GM18951 (cell line): ENCODE measurements at regions not wholly inside any gene's neighbourhood (a gene's known extent, or its start where the extent isn't known, plus 50 kb on each side); places are given as distances from the start of the nearest gene placed in this dataset.

Experiments
- POLR2A ChIP-seq: IDR thresholded peaks from 4 replicates; pipeline ENCODE4 v1.6.1; 2011; ENCODE audit warnings: mild to moderate bottlenecking; ENCODE audit not compliant: insufficient read length, insufficient read depth; ENCODE audit errors: extremely low read depth
- in situ Hi-C: fragments of 300-500 bp; cut with MboI; formaldehyde crosslinking; loops from one replicate; pipeline ENCODE4 v1.12.0; 2022; ENCODE audit warnings: low sequenced_read_pairs, mixed read lengths, inconsistent platforms; ENCODE audit not compliant: unreplicated experiment

- in situ Hi-C loops = no loop called here
These were observed 104.9 kb downstream of the AXIN2 start for GRCh38 chr17:65456368-65457151.

DNA sequence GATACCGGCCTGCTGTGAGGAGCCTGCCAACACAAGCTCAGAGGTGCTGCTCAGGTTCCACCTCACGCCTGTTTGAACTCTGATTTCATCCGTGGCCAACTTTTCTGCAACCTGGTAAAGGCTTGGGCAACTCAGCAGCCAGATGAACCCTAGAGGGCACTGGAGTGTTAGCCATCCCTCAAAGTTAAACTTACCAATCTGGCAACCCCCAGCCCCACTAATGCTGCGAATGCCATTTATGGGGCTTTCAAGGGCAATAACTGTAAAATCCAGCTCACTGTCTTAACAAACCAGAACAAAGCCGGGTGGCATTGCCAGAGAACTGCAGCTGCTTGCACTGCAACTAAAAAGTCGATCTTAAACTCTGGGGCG lies 105.5 kb downstream of the AXIN2 start:
- in situ Hi-C loops = no loop called here

More at GRCh38 chr17:65456368-65457151, 104.9 kb downstream of the AXIN2 start:
- TF ChIP-seq POLR2A = no peak

GRCh38 chr17:65455154-65455971 lies 106.1 kb downstream of the AXIN2 start:
- TF ChIP-seq POLR2A = no peak
- in situ Hi-C loops = no loop called here

More for the DNA sequence above, 105.5 kb downstream of the AXIN2 start:
- no peak for TF ChIP-seq POLR2A

- no peak for TF ChIP-seq POLR2A
- in situ Hi-C loops = no loop called here
These were observed 108.1 kb downstream of the AXIN2 start for GRCh38 chr17:65453204-65453931.

- TF ChIP-seq POLR2A = no peak
- in situ Hi-C loops = no loop called here
These were observed 112.0 kb downstream of the AXIN2 start for GRCh38 chr17:65449495-65449894.

- TF ChIP-seq POLR2A = no peak
- in situ Hi-C loops = no loop called here
These were observed 113.6 kb downstream of the AXIN2 start for GRCh38 chr17:65447823-65448222.

DNA sequence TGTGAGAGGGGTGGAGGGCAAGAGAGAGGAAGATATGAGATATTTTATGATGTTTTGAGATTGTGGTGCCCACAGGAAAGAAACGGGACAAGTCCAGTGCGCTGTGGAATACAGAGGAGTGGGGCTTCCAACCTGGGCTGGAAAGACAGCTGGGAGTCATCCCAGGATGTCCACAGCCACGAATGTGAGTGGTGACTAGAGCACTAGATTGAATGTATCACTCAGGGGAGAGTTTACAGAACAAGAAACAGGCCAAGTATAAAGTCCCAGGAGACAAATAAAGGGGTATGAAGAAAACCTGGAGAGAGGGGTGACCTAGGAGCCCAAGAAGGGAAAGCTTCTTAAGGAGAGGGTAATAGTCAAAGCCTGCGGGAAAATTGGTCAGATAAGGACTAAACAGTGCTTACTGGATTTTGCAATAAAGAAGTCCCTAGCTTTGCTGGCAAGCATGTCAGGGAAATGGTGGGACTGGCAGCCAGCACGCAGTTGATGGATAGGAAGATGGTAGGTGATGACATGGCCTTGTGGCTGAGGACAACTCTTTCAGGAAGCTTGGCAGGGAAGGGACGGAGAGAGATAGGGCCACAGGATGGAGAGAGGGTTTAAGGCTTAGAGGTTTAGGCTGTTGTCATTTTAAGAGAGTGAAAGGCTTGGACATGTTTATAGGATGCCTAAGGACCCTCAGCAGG lies 114.5 kb downstream of the AXIN2 start:
- no peak for TF ChIP-seq POLR2A
- in situ Hi-C loops = no loop called here

GRCh38 chr17:65446043-65446442 lies 115.4 kb downstream of the AXIN2 start:
- in situ Hi-C loops = no loop called here

GRCh38 chr17:65444049-65444448 lies 117.4 kb downstream of the AXIN2 start:
- in situ Hi-C loops = no loop called here
- TF ChIP-seq POLR2A = no peak

More at GRCh38 chr17:65446043-65446442, 115.4 kb downstream of the AXIN2 start:
- TF ChIP-seq POLR2A = no peak

- TF ChIP-seq POLR2A = no peak
- in situ Hi-C loops = no loop called here
These were observed 118.8 kb downstream of the AXIN2 start for GRCh38 chr17:65442691-65443090.

- in situ Hi-C loops = no loop called here
- TF ChIP-seq POLR2A = no peak
These were observed 119.2 kb downstream of the AXIN2 start for GRCh38 chr17:65442250-65442649.

- in situ Hi-C loops = no loop called here
- TF ChIP-seq POLR2A = no peak
These were observed 120.3 kb downstream of the AXIN2 start for GRCh38 chr17:65441053-65441605.
